ENCODE measurements at regions not wholly inside any gene's neighbourhood (a gene's known extent, or its start where the extent isn't known, plus 50 kb on each side); places are given as distances from the start of the nearest gene placed in this dataset.

- no peak for TF ChIP-seq ZBTB7A (CRISPR knock-in tag; IDR thresholded peaks at IDR 0.05)
- TF ChIP-seq ZNF639 (CRISPR knock-in tag; conservative IDR thresholded peaks at IDR 0.05), result no peak
- TF ChIP-seq ZBTB33 (CRISPR knock-in tag; IDR thresholded peaks at IDR 0.05), result no peak
- no peak for TF ChIP-seq BRCA1 (CRISPR knock-in tag; IDR thresholded peaks at IDR 0.05)
- TF ChIP-seq CTCF (CRISPR knock-in tag; IDR thresholded peaks at IDR 0.05), result no peak
These were observed 198.0 kb upstream of the SALL3 start for GRCh38 chr18:78781601-78781960.

Data from HepG2 (cell line).